GM21786 (cell line): ENCODE measurements at regions not wholly inside any gene's neighbourhood (a gene's known extent, or its start where the extent isn't known, plus 50 kb on each side); places are given as distances from the start of the nearest gene placed in this dataset.

Experiments used
- ATAC-seq: cut with Tn5 transposase; IDR thresholded peaks from one replicate; pipeline ENCODE4 v1.9.1; 2021; ENCODE audit not compliant: unreplicated experiment

GRCh38 chr5:34501840-34502239 lies 154.3 kb upstream of the RAI14 start:
- no peak for ATAC-seq

DNA sequence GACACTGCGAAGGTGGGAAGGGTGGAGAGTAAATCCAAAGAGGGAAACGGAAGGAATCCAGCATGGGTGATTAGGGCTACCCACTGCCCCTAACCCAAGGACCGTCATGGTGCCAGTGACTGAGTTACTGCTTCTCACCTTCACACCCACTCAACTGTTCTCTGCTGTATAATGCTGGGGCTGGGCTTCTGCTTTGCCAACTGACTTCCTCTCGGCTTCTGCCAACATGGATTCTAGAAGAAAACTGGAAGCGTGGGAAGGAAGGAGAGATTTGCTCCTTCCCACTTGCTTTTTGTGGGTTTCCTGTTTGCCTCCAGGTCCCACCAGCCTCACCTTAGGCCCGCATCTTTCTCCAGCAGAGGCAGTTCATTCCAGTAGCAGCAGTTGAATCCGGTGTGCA lies 153.5 kb upstream of the RAI14 start:
- no peak for ATAC-seq

- ATAC-seq = no peak
Measured at GRCh38 chr5:34503379-34504253, 152.5 kb upstream of the RAI14 start.

- no peak for ATAC-seq
Measured at GRCh38 chr5:34504967-34505366, 151.2 kb upstream of the RAI14 start.

DNA sequence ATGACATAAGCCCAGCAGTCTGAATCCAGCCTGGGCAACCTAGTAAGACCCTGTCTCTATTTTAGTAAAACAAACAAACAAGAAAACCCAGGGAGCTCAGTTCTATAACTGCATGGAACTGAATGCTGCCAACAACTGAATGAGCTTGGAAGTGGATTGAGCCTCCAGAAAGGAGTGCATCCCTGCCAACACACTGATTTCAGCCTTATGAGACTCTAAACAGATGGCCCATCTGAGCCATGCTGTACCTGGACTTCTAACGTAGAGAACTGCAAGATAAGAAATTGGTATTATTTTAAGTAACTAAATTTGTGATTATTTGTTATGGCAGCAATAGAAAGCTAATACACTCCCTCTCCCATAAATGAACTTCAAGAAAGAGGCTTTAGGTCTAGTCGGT lies 150.4 kb upstream of the RAI14 start:
- ATAC-seq = no peak

DNA sequence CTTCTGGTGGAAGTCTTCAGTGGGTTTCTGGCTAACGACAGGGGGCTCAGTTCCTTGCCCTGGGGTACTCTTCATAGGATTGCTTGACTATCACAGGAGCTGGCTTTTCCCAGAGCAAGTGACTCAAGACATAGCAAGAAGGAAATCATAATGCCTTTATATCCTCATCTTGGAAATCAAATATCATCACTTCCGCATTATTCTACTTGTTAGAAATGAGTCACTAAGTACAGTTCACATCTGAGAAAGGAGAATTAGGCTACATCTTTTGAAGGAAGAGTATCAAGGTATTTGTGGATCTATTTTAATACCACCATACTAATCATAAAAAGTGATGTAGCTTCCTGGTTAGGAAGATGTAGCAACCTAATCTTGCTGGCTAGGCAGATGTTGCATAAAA lies 148.2 kb upstream of the RAI14 start:
- ATAC-seq = no peak

- ATAC-seq = no peak
Measured at GRCh38 chr5:34509392-34509791, 146.7 kb upstream of the RAI14 start.

- no peak for ATAC-seq
Measured at GRCh38 chr5:34510002-34510401, 146.1 kb upstream of the RAI14 start.

DNA sequence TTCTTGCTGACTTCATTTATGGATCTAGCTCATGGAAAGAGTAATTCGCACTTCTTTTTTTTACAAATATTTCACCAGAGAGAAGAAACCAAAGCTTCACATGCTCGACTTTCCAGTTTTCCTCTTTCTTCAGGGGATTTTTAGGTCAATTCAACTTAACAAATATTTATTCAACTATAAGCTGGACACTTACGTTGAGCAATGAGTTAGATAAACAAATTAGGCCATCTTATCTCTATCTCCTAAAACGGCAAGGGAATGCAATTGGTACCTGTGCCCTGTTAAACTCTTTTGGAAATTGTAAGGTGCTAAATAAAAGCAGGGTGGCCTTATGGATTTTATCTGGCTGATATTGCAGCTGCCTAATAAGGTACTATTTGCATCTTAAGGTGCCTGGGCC lies 145.1 kb upstream of the RAI14 start:
- no peak for ATAC-seq

GRCh38 chr5:34511481-34511880 lies 144.6 kb upstream of the RAI14 start:
- no peak for ATAC-seq

- no peak for ATAC-seq
Measured at GRCh38 chr5:34511915-34512314, 144.2 kb upstream of the RAI14 start.

- ATAC-seq = no peak
Measured at GRCh38 chr5:34516166-34516565, 140.0 kb upstream of the RAI14 start.

- ATAC-seq = no peak
Measured at GRCh38 chr5:34516686-34517085, 139.4 kb upstream of the RAI14 start.

GRCh38 chr5:34517249-34517648 lies 138.9 kb upstream of the RAI14 start:
- no peak for ATAC-seq

- no peak for ATAC-seq
Measured at GRCh38 chr5:34519489-34520220, 136.5 kb upstream of the RAI14 start.

- no peak for ATAC-seq
Measured at GRCh38 chr5:34521628-34522290, 134.4 kb upstream of the RAI14 start.

DNA sequence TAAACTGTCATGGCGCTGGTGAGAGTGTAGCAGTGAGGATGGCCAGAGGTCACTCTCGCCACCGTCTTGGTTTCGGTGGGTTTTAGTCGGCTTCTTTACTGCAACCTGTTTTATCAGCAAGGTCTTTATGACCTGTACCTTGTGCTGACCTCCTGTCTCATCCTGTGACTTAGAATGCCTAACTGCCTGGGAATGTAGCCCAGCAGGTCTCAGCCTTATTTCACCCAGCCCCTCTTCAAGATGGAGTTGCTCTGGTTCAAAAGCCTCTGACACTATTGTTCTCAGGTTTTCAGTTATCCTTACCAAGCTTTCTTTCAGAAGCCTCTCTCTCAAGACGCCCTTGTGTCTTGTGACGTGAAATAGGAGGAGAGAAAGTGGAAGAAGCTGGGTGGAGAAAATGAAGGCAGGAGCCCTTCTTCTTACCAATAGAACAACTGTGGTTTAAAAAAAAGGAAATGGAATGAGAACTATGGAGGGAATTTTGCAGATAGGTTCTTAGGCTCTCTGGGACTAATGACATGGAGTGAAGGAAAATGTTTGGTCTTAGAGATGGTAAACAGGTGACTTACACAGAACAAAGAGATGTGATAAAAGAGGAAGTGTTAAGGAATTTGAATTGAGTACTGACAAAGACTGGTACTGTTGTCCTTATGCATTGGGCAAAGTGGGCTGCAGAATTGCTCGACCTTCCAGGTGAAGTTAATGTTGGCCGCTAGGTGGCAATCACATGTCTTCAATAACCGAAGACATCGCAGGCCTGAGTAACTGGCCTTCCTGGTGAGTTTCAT lies 133.3 kb upstream of the RAI14 start:
- ATAC-seq = peak; percentile 93

DNA sequence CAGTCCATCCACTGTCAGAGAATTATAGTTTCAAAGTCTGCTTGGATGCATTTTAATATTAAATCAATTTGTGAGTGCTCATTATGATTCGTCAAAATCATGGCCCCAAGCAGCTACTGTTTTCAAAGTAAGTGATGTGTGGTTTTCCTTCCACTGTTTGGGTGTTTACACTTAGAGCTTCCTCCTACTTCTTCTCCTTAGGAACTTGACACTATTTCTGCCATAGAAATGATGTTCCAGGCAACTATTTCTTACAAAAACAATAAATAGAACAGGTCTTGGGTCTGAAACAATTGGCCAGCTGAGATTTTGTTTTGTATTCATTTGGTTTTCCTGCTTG lies 132.8 kb upstream of the RAI14 start:
- no peak for ATAC-seq

DNA sequence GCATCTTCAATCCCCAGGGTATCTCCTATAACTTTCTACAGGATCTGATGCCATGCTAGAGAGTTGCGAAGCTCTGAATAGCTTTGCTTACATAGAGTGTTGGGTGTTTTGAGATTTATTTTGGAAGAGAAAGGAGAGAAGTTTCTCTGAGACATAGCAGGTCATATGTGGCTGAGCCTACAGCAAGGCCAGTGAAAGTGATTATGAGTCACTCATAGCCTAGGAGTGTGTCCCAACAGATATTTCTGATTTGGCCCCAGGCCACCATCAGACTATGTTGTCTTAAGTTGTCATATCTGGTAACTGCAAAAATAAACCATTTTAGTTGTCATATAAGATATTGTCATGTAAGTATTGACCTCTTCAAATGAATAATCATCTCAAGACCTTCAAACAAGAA lies 132.0 kb upstream of the RAI14 start:
- no peak for ATAC-seq

DNA sequence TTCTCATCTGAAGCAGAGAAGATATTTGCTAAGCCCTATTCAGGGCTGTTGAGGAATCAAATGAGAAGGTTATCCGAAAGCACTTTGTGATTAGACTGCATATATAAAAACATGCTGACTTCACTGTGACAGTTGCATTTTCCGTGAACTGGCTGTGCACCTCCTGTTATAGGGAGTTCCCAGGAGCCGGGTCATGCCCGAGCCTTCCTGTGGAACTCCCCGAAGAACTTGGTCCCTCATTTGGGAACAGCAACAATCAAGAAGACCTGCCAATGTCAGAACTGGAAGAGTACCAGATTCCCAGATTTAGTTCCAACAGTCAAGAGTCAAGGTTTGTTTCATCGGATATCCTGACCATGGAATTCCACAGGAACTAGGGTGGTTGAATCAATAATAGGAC lies 130.4 kb upstream of the RAI14 start:
- no peak for ATAC-seq

DNA sequence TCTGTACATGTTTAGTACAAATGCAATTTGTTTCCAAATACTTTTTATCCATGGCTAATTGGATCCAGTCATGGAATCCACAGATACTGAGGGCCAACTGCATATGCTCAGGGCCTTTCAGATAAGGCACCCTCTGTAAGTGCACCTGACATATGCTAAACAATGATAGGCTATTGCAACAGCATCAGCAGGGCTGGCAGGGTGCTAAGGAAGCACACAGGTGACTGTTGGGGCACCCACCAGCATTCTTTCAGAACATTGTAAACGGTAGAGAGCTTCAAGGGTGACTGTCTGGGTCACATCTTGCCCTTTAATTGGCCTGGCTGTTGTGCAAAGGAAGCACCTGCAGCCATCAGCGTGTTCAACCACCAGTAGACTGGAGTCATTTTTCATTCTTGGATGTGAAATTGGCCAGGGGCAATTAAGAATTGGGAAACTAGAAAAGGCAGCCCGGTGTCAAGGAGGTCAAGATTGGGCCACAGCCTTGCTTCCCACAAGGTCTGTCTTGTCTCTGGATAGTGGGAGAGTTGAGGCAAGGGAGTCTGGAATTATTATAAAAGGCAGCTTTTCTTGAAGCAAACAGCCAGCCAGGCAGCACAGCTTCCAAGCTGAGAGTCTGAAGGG lies 129.3 kb upstream of the RAI14 start:
- ATAC-seq = no peak
